ENCODE measurements at regions not wholly inside any gene's neighbourhood (a gene's known extent, or its start where the extent isn't known, plus 50 kb on each side); places are given as distances from the start of the nearest gene placed in this dataset.

DNA sequence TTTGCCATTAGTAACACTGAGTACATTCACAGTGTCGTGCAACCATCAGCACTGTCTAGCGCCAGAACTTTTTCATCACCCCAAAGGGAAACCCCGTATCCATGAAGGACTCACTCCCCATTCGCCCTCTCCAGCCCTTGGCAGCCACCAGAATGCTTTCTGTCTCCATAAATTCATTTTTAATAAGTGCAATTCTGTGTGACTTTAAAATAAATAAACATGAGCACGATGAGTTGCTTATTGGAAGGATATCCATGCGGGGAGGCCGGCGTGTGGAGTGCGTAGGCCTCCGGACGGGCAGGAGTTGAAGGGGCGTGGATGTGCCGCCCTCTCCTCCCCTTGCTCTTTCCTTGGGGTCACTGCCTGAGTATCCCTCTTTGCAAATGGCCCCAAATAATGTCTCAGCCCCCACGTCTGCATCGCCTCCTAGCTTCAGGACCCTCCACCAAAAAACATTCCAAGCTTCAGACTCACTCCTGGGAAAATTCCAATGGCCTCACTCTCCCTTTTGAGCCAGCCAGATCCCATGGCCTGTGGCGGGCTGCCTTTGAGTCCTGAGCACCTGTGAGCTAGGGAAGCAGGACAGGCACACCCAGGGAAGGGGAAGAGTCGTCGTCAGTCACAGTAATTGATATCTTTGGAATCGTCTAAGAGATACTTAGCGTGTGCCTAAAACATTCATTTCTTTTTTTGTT lies 306.3 kb downstream of the SEC14L1 start:
- DNase-seq (ENCODE audit: low spot score), result no peak

DNA sequence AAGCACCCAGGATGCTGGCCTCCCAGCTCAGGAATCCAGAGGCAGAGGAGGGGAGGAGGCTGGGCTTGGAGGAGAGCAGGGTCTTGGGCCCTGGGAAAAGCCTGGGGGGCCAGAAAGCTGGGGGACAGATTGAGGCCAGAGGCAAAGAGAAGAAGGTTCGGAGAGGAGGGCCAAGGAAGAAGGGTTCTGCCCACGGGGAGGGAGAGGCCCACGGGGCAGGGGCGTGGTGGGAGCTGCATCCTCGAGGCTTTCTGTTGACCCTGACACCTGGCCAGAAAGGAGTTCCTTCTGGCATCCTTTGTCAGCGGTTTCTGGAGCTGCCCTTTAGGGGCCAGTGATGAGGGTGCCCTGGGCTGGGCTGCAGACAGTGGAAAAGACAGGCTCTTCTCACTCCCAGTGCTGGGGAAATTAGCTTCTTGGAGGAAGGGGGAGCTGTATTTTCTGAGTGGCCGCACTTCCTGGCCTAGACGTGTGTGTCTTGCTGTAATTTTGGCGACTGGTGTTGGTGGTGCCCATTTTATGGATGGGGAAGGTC lies 308.7 kb downstream of the SEC14L1 start:
- no peak for DNase-seq (ENCODE audit: low spot score)

GRCh38 chr17:77449908-77450741 lies 309.4 kb downstream of the SEC14L1 start:
- peak; percentile 69 for DNase-seq (ENCODE audit: low spot score)

DNA sequence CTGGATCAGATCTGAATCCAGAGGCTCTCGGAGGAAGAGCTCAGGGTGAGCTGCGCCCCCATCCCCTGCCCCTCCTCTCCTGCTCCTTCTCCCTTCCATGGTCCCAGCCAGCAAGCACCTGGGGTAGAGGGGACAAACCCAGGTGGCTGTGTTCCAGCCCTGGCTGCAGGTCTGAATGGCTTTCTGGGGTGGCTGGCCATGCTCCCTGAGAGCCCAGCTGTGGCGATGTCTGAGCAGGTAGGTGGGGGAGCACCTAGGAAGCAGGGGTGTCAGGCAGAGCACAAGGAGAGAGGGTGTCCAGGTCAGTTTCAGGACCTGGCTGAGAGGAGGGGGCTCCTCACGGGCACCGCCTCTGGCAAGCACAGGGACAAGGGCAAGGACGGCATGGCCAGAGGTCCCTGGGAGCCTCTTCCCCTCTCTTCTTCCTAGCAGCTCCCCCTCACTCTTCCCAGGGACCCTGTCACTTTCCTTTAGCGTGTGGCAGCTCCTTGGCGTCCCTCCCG lies 310.0 kb downstream of the SEC14L1 start:
- DNase-seq (ENCODE audit: low spot score), result no peak

- DNase-seq (ENCODE audit: low spot score), result peak; percentile 66
Measured at GRCh38 chr17:77451245-77451893, 310.6 kb downstream of the SEC14L1 start.

- peak; percentile 86 for DNase-seq (ENCODE audit: low spot score)
Measured at GRCh38 chr17:77451894-77452852, 311.4 kb downstream of the SEC14L1 start.

DNA sequence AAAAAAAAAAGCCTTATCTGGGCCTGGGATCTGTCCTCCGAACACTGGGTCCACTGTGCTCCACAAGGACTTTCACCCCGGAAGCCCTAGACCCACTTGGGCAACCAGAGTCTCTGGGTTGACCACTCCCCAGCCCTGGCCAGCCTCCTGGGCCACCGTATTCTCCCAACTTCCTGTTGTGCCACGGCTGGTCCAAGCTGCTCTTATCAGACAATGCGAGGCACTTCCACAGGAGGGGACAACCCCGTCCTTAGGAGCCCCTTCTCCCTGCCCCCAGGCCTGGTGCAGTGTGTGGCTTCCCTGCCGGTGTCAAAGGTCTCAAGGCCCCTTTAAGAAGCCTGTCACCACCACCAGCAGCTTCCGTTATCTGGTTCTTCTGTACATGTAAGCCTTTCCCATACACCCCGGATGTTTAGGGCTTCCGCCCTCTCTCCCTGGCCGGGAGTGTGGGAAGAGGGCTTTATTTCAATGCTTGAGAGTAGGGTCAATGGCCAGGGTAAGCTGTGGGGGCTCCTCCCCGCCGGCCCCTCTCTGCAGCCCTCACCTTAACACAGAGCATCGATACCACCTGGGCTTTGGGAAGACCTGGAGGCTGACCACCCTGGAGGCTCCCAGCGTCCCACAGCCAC lies 313.0 kb downstream of the SEC14L1 start:
- no peak for DNase-seq (ENCODE audit: low spot score)

GRCh38 chr17:77454242-77455095 lies 313.7 kb downstream of the SEC14L1 start:
- DNase-seq (ENCODE audit: low spot score), result no peak

- no peak for DNase-seq (ENCODE audit: low spot score)
Measured at GRCh38 chr17:77455111-77455890, 314.5 kb downstream of the SEC14L1 start.

DNA sequence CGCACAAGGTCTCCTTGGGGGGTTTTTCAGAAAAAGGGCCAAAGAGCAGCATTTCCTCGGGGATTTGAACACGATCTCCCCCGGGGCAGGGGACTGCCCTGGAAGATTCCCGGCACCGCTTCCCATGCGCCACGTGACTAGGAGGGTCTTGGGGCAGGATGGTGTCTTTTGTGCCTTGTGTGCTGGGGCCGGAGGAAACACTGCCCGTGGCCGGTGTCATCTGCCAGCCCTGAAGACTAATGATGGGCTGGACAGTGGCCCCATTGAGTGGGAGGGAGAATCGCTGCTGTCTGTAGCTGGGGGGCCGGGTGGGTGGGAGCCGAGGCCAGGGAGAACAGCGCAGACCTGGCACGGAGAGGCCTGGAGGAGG lies 315.1 kb downstream of the SEC14L1 start:
- DNase-seq (ENCODE audit: low spot score), result no peak

DNA sequence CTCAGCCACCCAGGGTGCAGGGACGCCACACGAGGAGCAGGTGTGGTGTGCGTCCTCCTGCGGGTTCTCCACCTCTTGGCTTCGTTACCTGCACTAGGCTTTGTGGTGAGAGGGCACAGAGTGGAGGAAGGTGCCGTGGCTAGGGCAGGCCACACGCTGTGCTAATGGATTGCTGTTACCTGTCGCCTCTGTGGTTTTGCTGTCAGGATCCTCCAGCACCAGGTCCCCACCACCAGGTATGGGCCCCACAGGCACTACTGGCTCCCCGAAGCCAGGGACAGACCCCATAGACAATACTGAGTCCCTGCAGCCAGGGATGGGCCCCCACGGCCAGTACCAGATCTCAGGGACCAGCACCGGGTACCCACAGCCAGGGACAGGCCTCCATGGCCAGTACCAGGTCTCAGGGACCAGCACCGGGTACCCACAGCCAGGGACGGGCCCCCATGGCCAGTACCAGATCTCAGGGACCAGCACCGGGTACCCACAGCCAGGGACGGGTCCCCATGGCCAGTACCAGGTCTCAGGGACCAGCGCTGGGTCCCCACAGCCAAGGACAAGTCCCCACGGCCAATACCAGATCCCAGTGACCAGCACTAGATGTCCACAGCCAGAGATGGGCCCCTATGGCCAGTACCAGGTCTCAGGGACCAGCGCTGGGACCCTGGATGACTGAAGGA lies 315.6 kb downstream of the SEC14L1 start:
- DNase-seq (ENCODE audit: low spot score), result no peak

- DNase-seq (ENCODE audit: low spot score), result no peak
Measured at GRCh38 chr17:77456951-77457548, 316.3 kb downstream of the SEC14L1 start.

DNA sequence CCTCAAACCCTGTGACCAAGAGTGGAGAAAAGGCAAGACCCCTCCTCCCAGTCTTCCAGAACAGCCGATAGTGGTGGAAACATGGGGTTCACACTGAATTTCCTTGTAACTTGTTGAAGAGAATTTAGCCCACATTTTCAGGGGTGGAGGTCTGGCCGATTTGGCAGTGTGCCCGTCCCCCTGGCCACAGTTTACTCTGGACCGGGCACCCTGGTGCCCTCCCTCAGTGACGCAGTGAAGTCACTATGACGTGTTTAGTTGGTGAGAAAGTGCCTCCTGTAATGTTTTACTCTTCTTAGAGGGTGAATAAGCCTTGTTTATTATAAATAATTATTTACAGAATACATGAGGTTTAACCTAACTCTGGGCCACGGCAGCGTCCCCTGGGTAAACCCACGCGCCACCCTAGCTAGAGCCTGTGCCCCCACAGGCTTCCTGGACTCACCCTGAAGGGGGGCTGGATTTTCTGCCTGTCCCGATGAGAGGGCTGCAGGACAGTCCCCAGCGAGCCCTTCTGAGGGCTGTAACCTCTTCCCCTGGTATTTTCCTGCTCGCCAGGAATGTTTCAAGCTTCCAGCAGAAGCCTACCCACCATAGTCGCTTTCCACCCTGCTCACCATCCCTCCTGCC lies 316.9 kb downstream of the SEC14L1 start:
- DNase-seq (ENCODE audit: low spot score), result no peak

- no peak for DNase-seq (ENCODE audit: low spot score)
Measured at GRCh38 chr17:77458202-77459017, 317.6 kb downstream of the SEC14L1 start.

GRCh38 chr17:77459018-77459755 lies 318.4 kb downstream of the SEC14L1 start:
- no peak for DNase-seq (ENCODE audit: low spot score)

- DNase-seq (ENCODE audit: low spot score), result no peak
Measured at GRCh38 chr17:77460514-77461046, 319.8 kb downstream of the SEC14L1 start.

Measured in AG20443 (cell line).